GM13977 (cell line): ENCODE measurements at regions not wholly inside any gene's neighbourhood (a gene's known extent, or its start where the extent isn't known, plus 50 kb on each side); places are given as distances from the start of the nearest gene placed in this dataset.

Experiments used
- DNase-seq: peaks from one replicate; pipeline ENCODE4 v3.0.0; 2012; ENCODE audit warnings: low spot score
- CTCF ChIP-seq: IDR thresholded peaks from 2 replicates; pipeline ENCODE4 v1.5.1; 2012; ENCODE audit warnings: mild to moderate bottlenecking, control low read depth; ENCODE audit not compliant: insufficient read depth; ENCODE audit errors: extremely low read depth, missing control alignments
- in situ Hi-C: fragments of 300-500 bp; cut with MboI; formaldehyde crosslinking; loops from one replicate; pipeline ENCODE4 v1.12.0; 2022; ENCODE audit warnings: low sequenced_read_pairs, low pct_unique_long_range_greater_than_20kb, mixed read lengths, inconsistent platforms; ENCODE audit not compliant: unreplicated experiment

- no peak for TF ChIP-seq CTCF
- in situ Hi-C loops, result no loop called here
- no peak for DNase-seq
These were observed 337.0 kb downstream of the MATN1 start for GRCh38 chr1:30386156-30386926.

DNA sequence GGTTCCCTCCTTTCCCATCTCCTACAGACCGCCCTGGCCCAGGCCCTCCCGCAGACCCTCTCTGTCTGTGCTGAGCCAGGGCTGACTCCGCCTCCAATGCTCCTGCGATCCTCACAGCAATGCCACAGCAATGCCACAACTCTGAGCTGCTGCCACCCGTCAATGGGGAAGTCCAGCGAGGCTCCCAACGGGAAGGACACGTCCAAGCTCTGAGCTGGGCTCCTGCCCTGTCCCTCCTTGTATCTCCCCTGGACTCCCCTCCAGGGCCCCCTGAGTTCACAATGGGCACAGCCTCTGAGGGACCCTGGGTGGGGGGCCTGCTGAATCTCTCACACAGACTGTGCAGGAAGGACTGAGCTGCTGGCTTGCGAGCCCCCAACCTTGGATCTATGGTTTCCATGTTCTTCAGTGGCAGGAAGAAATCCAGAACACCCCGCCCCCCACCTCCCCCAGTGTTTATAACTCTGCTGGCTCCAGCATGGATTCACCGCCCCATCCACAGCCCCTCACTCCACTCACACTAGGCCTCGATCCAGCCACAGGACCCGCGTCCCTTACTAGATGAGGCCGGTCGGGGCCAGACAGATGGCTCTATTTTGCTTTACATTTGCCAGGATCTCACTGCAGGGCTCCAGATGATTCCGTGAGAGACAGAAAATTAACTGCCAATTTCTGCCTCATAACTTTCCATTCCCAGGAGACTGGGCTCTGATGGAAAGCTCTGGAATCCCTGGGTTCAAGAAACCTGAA lies 338.0 kb downstream of the MATN1 start:
- no peak for DNase-seq
- no peak for TF ChIP-seq CTCF
- in situ Hi-C loops, result no loop called here

DNA sequence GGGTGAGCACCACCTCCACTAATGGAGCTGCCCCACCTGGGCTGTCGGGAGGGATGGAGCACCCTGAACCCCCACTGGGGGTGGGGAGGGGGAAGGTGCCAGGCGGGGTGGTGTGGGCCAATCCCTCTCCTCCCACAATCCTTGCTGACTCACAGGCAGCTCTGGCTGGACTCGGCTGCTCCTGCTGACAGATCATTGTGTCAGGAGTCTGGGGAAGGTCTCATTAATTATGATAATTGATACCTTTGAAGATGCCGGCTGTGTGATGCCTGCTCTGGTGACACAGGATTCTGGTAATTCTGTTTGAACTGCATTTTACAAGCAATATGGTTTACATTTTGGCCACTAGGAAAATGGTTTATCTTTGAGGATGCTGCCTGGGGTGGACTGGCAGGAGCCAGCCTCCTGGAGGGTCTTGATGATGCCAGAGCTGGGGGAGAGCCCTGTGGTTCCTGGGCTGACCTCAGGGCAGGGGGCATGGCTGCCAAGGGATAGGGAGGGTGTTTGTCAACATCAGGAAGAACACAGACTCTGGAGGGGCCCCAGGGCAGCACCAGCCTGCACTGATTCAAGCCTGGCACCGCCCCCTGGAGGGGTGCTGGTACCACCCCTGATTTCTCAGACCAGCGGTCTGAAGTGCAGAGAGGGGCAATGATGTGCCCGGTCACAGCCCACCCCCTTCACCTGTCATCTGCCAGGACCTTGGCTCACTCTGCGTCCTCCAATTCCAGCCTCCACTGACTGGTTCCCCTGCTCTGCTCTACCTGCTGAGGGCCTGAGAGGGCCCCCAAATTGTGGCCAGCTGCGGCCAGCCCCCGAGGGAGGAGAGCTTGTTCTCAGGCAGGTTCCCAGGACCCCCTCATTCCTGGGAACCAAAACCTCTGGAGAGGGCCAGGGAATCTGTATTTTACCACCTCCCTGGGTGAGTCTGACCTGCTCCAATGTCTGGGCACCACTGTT lies 338.8 kb downstream of the MATN1 start:
- DNase-seq, result no peak
- TF ChIP-seq CTCF, result no peak
- in situ Hi-C loops, result no loop called here

DNA sequence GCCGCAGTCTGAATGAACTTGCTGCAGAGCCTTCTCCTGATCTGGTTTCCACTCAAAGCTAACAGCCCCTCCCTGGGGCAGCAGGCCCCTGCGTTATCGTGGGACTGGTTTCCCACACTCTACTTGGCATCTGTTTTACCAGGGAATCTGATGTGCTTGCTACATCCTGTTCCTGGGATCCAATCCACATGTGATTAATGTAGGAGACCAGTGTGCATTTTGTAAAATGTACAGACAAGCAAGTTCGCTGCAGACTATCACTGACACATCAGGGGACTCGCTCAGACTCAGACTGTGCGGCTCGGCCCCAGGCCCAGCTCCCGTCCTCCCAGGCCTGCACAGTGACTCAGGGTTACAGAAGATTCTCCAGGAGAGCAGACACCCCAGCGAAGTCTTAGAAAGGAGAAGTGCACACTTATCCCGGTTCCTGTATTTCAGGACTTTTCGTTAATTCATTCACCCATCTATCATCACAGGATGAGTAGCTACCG lies 340.1 kb downstream of the MATN1 start:
- TF ChIP-seq CTCF, result no peak

GRCh38 chr1:30382496-30382895 lies 340.9 kb downstream of the MATN1 start:
- DNase-seq, result no peak
- TF ChIP-seq CTCF, result no peak
- in situ Hi-C loops, result no loop called here

More for the DNA sequence above, 340.1 kb downstream of the MATN1 start:
- in situ Hi-C loops, result no loop called here
- DNase-seq, result no peak

DNA sequence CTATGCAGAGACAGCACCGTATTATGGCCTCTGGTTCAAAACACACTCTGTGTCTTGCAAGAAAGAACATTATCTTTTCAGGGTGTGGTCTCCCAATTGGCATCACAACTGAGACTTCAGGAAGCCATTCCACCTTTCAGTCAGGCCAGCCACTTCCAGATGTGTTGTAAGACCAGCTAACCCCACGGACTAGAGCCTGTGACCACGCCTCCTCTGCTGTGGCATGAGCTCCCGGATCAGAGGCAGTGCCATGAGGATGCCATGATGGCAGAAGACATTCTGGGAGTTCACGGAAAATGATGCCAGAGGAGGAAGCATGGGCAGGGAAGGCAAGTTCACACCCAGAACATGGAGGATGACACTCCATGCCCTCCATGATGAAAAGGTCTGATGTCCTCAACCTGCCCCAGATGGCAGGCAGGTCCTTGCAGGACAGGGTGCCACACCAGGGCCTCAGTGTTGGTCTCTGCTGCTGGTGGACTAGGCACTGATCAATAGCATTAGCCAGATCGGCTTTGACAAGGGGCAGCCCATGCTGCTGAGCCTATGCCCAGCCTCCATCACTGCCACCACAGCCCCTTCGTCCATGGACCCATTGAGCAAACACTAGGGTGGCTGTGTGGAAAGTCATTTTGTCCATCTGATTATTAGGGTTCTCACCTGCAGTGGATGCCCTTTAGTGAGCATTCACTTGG lies 341.6 kb downstream of the MATN1 start:
- DNase-seq, result no peak
- in situ Hi-C loops, result no loop called here
- no peak for TF ChIP-seq CTCF
